ENCODE measurements at regions not wholly inside any gene's neighbourhood (a gene's known extent, or its start where the extent isn't known, plus 50 kb on each side); places are given as distances from the start of the nearest gene placed in this dataset.

- TF ChIP-seq POLR2AphosphoS5 (IDR thresholded peaks at IDR 0.05; ENCODE audit: low read depth, low read length) (no peak), ZFX (IDR thresholded peaks at IDR 0.05) (no peak)
Observed at GRCh38 chrX:41973208-41973607, 49.9 kb upstream of the CASK start (continued).

All from HCT116 (cell line).